SK-N-SH treated with all-trans-retinoic acid at 6 μM for 48 hours (cell line): ENCODE measurements at regions not wholly inside any gene's neighbourhood (a gene's known extent, or its start where the extent isn't known, plus 50 kb on each side); places are given as distances from the start of the nearest gene placed in this dataset.
A peak's percentile ranks its signal among the peaks of the same experiment; 100 is the strongest.

Source experiments
- ATAC-seq: fragments of 200-7000 bp; cut with Tn5 transposase; 3 replicates; pipeline ENCODE4 v1.9.1; 2020; ENCODE audit warnings: mild to moderate bottlenecking, moderate library complexity
- ARNTL ChIP-seq: fragments of 450-650 bp; formaldehyde crosslinking; IDR thresholded peaks from 2 replicates; pipeline ENCODE4 v1.5.0; 2020; ENCODE audit warnings: low read depth, mild to moderate bottlenecking, moderate library complexity, borderline replicate concordance
- BACH2 ChIP-seq: fragments of 250-450 bp; sonication (Bioruptor Pico); IDR thresholded peaks from 2 replicates; pipeline ENCODE4 v1.9.0; 2021; ENCODE audit warnings: mild to moderate bottlenecking, borderline replicate concordance
- CREB5 ChIP-seq: fragments of 250-450 bp; sonication (Bioruptor Pico); IDR thresholded peaks from 2 replicates; pipeline ENCODE4 v1.5.1; 2020; ENCODE audit warnings: low read depth, mild to moderate bottlenecking, moderate library complexity
- CSDC2 ChIP-seq: fragments of 250-450 bp; sonication (Bioruptor Pico); IDR thresholded peaks from 2 replicates; pipeline ENCODE4 v1.5.0; 2020; ENCODE audit warnings: mild to moderate bottlenecking, moderate library complexity
- ESRRG ChIP-seq: fragments of 250-450 bp; sonication (Bioruptor Pico); IDR thresholded peaks from 2 replicates; pipeline ENCODE4 v1.6.1; 2021; ENCODE audit warnings: mild to moderate bottlenecking
- GLIS3 ChIP-seq: fragments of 250-450 bp; sonication (Bioruptor Pico); IDR thresholded peaks from 2 replicates; pipeline ENCODE4 v1.5.0; 2020; ENCODE audit warnings: mild to moderate bottlenecking, moderate library complexity
- OSR1 ChIP-seq: fragments of 250-450 bp; sonication (Bioruptor Pico); IDR thresholded peaks from 2 replicates; pipeline ENCODE4 v1.8.0; 2022; ENCODE audit warnings: moderate library complexity, mild to moderate bottlenecking, inconsistent platforms
- PPARA ChIP-seq: fragments of 250-450 bp; sonication (Bioruptor Pico); IDR thresholded peaks from 2 replicates; pipeline ENCODE4 v1.5.0; 2020; ENCODE audit warnings: mild to moderate bottlenecking, borderline replicate concordance
- RARB ChIP-seq: fragments of 250-450 bp; sonication (Bioruptor Pico); IDR thresholded peaks from 2 replicates; pipeline ENCODE4 v1.8.0; 2021; ENCODE audit warnings: mild to moderate bottlenecking, moderate library complexity
- SNAI2 ChIP-seq: fragments of 250-450 bp; sonication (Bioruptor Pico); IDR thresholded peaks from 2 replicates; pipeline ENCODE4 v1.5.0; 2020; ENCODE audit warnings: mild to moderate bottlenecking, moderate library complexity
- TCF4 ChIP-seq: fragments of 250-450 bp; sonication (Bioruptor Pico); IDR thresholded peaks from 2 replicates; pipeline ENCODE4 v1.8.0; 2021; ENCODE audit warnings: mild to moderate bottlenecking, moderate library complexity, borderline replicate concordance
- TOX ChIP-seq: fragments of 250-450 bp; sonication (Bioruptor Pico); IDR thresholded peaks from 2 replicates; pipeline ENCODE4 v1.8.0; 2021; ENCODE audit warnings: mild to moderate bottlenecking, moderate library complexity, borderline replicate concordance
- TSHZ2 ChIP-seq: fragments of 250-450 bp; sonication (Bioruptor Pico); IDR thresholded peaks from 2 replicates; pipeline ENCODE4 v1.5.0; 2020; ENCODE audit warnings: mild to moderate bottlenecking, moderate library complexity
- ZC3H10 ChIP-seq: fragments of 250-450 bp; sonication (Bioruptor Pico); IDR thresholded peaks from 2 replicates; pipeline ENCODE4 v1.5.1; 2021; ENCODE audit warnings: mild to moderate bottlenecking, moderate library complexity
- ZFP3 ChIP-seq: fragments of 250-450 bp; sonication (Bioruptor Pico); IDR thresholded peaks from 2 replicates; pipeline ENCODE4 v1.5.0; 2020; ENCODE audit warnings: mild to moderate bottlenecking, moderate library complexity
- ZFP30 ChIP-seq: fragments of 450-650 bp; formaldehyde crosslinking; IDR thresholded peaks from 2 replicates; pipeline ENCODE4 v1.5.0; 2022; ENCODE audit warnings: mild to moderate bottlenecking, moderate library complexity
- ZNF565 ChIP-seq: fragments of 450-650 bp; formaldehyde crosslinking; conservative IDR thresholded peaks from 2 replicates; pipeline ENCODE4 v1.5.0; 2020; ENCODE audit warnings: low read depth, mild to moderate bottlenecking, moderate library complexity
- ZNF70 ChIP-seq: fragments of 450-650 bp; formaldehyde crosslinking; IDR thresholded peaks from 2 replicates; pipeline ENCODE4 v1.5.0; 2020; ENCODE audit warnings: mild to moderate bottlenecking, moderate library complexity
- ZNF8 ChIP-seq: fragments of 450-650 bp; formaldehyde crosslinking; IDR thresholded peaks from 2 replicates; pipeline ENCODE4 v1.5.0; 2020; ENCODE audit warnings: mild to moderate bottlenecking, moderate library complexity
- TF ChIP-seq, protein P1 (sequence below): fragments of 250-450 bp; sonication (Bioruptor Pico); IDR thresholded peaks from 2 replicates; pipeline ENCODE4 v1.5.1; 2021; ENCODE audit warnings: mild to moderate bottlenecking, moderate library complexity
- TF ChIP-seq, protein P2 (sequence below): fragments of 250-450 bp; sonication (Bioruptor Pico); IDR thresholded peaks from 2 replicates; pipeline ENCODE4 v1.8.0; 2021; ENCODE audit warnings: low read depth, mild to moderate bottlenecking, moderate library complexity, borderline replicate concordance
- TF ChIP-seq, protein P3 (sequence below): fragments of 250-450 bp; sonication (Bioruptor Pico); IDR thresholded peaks from 2 replicates; pipeline ENCODE4 v1.8.0; 2020; ENCODE audit warnings: mild to moderate bottlenecking, moderate library complexity, borderline replicate concordance

DNA sequence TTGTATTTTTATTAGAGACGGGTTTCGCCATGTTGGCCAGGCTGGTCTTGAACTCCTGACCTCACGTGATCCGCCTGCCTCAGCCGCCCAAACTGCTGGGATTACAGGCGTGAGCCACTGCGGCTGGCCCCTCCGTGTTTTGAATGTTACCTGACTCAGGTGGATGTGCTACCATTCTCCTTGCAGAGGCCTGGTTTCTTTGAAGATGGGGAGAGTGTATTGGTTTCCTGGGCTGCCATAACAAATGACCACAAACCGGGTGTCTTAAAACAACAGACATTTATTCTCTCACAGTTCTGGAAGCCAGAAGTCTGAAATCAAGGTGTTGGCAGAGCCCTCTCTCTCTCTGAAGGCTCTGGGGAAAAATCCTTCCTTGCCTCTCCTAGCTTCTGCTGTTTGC, 98.0 kb downstream of the IRF2BPL start:
- ATAC-seq: no peak
- no peak for TF ChIP-seq CSDC2 (CRISPR knock-in tag)
- no peak for TF ChIP-seq SNAI2 (CRISPR knock-in tag)

DNA sequence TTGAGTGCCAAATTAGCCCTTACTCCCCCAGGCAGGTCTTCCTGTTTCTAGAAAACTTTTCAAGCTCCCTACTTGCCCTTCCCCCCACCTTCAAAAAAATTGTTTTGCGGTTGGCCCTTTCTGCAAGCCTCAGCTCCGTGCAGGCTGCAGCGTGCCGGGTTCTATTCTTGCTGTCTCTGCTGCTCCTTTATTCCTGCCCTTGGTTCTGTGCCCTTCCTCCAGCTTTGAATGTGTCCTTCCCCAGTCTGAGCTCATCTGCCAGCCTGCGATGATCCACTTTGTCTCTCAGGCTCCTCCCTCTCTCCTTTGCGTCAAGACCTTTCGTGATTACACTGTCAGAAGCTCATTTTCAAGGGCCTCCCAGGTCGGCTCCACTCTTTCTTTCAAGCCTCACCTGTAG, 98.6 kb downstream of the IRF2BPL start:
- ATAC-seq: no peak
- TF ChIP-seq TSHZ2 (CRISPR knock-in tag) (no peak), ZNF8 (CRISPR knock-in tag) (no peak), ZNF565 (CRISPR knock-in tag) (no peak), ZFP3 (CRISPR knock-in tag) (no peak), SNAI2 (CRISPR knock-in tag) (no peak), OSR1 (CRISPR knock-in tag) (no peak), ZNF70 (CRISPR knock-in tag) (no peak)
- TF ChIP-seq, protein P1, sequence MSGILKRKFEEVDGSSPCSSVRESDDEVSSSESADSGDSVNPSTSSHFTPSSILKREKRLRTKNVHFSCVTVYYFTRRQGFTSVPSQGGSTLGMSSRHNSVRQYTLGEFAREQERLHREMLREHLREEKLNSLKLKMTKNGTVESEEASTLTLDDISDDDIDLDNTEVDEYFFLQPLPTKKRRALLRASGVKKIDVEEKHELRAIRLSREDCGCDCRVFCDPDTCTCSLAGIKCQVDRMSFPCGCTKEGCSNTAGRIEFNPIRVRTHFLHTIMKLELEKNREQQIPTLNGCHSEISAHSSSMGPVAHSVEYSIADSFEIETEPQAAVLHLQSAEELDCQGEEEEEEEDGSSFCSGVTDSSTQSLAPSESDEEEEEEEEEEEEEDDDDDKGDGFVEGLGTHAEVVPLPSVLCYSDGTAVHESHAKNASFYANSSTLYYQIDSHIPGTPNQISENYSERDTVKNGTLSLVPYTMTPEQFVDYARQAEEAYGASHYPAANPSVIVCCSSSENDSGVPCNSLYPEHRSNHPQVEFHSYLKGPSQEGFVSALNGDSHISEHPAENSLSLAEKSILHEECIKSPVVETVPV (CRISPR knock-in tag): no peak

DNA sequence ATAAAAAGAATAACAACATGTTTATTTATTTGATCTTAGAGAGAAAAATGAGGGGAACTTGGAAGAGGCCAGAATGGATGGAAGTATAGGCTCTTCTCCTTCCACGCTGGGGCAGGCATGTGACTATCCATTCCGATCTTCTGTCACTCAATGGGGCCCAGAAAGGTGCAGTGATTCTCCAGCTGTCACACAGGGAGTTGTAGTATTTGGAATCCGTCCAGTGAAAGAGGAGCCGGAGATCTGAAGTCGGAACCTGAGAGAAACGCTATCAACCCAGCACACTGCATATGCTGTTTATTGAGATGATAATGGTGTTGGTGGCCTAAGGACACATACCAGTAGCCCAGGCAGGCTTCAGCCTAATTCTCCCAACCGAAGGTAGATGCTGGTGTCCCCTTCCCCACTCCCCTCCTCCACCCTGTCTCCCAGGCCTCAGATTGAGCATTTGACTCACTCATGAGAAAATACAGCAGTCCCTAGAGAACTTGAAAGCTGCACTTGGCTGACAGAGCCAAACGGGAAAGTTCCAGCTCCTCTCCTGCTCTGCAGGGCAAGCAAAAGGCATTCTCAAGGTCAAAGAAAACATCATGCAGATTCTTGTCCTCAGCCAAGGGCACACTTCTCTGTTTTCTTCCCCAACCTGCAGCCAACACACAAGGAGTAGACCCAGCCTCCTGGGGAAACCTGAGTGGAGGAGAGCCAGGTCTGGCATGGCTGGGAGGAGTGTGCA, 100.4 kb downstream of the IRF2BPL start:
- ATAC-seq: peak; percentile 44

More for the DNA sequence above, 100.4 kb downstream of the IRF2BPL start:
- TF ChIP-seq ZC3H10 (no peak), ESRRG (CRISPR knock-in tag) (no peak), TOX (CRISPR knock-in tag) (no peak), BACH2 (CRISPR knock-in tag) (no peak), CSDC2 (CRISPR knock-in tag) (no peak), ZNF8 (CRISPR knock-in tag) (no peak), TCF4 (CRISPR knock-in tag) (no peak), CREB5 (CRISPR knock-in tag) (no peak), GLIS3 (CRISPR knock-in tag) (no peak), SNAI2 (CRISPR knock-in tag) (no peak), ARNTL (CRISPR knock-in tag) (no peak), ZNF70 (CRISPR knock-in tag) (no peak), ZFP30 (CRISPR knock-in tag) (no peak), ZFP3 (CRISPR knock-in tag) (no peak), RARB (no peak), PPARA (no peak)
- TF ChIP-seq, protein P2, sequence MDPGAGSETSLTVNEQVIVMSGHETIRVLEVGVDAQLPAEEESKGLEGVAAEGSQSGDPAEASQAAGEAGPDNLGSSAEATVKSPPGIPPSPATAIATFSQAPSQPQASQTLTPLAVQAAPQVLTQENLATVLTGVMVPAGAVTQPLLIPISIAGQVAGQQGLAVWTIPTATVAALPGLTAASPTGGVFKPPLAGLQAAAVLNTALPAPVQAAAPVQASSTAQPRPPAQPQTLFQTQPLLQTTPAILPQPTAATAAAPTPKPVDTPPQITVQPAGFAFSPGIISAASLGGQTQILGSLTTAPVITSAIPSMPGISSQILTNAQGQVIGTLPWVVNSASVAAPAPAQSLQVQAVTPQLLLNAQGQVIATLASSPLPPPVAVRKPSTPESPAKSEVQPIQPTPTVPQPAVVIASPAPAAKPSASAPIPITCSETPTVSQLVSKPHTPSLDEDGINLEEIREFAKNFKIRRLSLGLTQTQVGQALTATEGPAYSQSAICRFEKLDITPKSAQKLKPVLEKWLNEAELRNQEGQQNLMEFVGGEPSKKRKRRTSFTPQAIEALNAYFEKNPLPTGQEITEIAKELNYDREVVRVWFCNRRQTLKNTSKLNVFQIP (CRISPR knock-in tag): no peak
- TF ChIP-seq, protein P1 (CRISPR knock-in tag): no peak
- TF ChIP-seq, protein P3, sequence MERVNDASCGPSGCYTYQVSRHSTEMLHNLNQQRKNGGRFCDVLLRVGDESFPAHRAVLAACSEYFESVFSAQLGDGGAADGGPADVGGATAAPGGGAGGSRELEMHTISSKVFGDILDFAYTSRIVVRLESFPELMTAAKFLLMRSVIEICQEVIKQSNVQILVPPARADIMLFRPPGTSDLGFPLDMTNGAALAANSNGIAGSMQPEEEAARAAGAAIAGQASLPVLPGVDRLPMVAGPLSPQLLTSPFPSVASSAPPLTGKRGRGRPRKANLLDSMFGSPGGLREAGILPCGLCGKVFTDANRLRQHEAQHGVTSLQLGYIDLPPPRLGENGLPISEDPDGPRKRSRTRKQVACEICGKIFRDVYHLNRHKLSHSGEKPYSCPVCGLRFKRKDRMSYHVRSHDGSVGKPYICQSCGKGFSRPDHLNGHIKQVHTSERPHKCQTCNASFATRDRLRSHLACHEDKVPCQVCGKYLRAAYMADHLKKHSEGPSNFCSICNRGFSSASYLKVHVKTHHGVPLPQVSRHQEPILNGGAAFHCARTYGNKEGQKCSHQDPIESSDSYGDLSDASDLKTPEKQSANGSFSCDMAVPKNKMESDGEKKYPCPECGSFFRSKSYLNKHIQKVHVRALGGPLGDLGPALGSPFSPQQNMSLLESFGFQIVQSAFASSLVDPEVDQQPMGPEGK (CRISPR knock-in tag): no peak
